Spinal cord (tissue), 9 donors: ENCODE measurements at regions not wholly inside any gene's neighbourhood (a gene's known extent, or its start where the extent isn't known, plus 50 kb on each side); places are given as distances from the start of the nearest gene placed in this dataset.

Experiments used
- DNase-seq, 6 donors: peaks; one replicate each; pipeline versions ENCODE4 v3.0.0 to v3.0.0-alpha.2; 2013 to 2015; ENCODE audit warnings: low spot score in 6 of 6, low read depth in 4 of 6
- H3K27ac ChIP-seq: one replicate; pipeline ENCODE4 v1.5.1; 2013; ENCODE audit warnings: low read depth, low read length, control low read depth
- H3K27me3 ChIP-seq: one replicate; pipeline ENCODE4 v1.6.1; 2013; ENCODE audit warnings: low read length; ENCODE audit not compliant: control insufficient read depth, insufficient read depth
- H3K36me3 ChIP-seq: one replicate; pipeline ENCODE4 v1.6.1; 2013; ENCODE audit warnings: low read length; ENCODE audit not compliant: control insufficient read depth, insufficient read depth
- H3K4me1 ChIP-seq: one replicate; pipeline ENCODE4 v1.6.1; 2013; ENCODE audit warnings: low read length; ENCODE audit not compliant: control insufficient read depth, insufficient read depth
- H3K4me3 ChIP-seq: one replicate; pipeline ENCODE4 v1.5.1; 2013; ENCODE audit warnings: low read depth, low read length, control low read depth
- H3K9me3 ChIP-seq: one replicate; pipeline ENCODE4 v1.6.1; 2013; ENCODE audit warnings: low read length; ENCODE audit not compliant: control insufficient read depth, insufficient read depth
- WGBS: methylation state at CpG from one replicate; pipeline ENCODE4 v1.1.5; 2013; ENCODE audit warnings: missing lambda C conversion rate; ENCODE audit not compliant: insufficient coverage; 5-methylcytosine and 5-hydroxymethylcytosine counted together
- donor health status: healthy.

GRCh38 chr10:64374346-64374745, 853.1 kb downstream of the REEP3 start:
- Histone ChIP-seq H3K4me3 (no peak overlapping the region), H3K36me3 (no peaks in the 10 kb centered on the region)
- DNase-seq, result no peak

DNA sequence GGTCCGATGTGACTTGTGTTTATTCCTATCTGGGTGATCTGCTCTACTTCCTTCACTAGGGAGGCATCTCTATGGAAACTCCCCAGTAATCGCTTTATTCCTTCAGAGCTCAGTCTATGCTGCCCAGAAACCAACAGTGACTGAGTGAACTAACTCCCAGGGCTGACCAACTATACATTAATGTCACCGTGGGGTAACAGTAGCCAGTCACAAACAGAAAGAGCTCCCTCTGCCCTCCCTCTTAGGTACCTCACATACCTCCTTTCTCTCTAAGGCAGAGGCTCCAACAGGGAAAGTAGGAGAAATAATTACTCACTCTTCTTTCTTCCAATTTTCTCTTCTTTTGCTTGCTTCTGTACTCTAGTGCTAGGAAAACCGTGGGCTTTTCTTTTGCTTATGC, 855.0 kb downstream of the REEP3 start:
- WGBS, result 47% methylated on average over 2 of the region's 4 CpGs

More at GRCh38 chr10:64374346-64374745, 853.1 kb downstream of the REEP3 start:
- no peaks in the 10 kb centered on the region for H3K4me1 ChIP-seq
- no peak overlapping the region for H3K27ac ChIP-seq
- no peaks in the 10 kb centered on the region for H3K27me3 ChIP-seq
- no peaks in the 10 kb centered on the region for H3K9me3 ChIP-seq

DNA sequence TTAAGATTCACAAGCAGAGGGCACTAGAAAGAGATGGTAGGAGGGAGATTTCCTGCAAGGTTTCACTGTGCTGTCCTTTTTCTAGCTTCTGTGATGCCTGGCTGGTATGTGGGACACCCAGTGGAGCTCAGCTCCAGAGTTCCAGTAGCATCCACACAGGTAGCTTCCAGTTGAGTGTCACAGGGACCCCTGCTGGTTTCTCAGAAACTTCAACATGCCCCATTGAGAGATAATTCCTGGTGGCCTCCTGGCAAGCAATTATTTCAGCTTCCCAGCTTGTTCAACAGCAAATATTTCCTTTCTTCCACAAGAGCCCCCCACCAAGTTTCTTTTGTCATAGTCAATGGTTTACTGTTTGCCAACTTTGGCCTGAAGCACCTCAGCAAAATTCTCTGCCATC, 858.7 kb downstream of the REEP3 start:
- Histone ChIP-seq H3K27me3 (no peaks in the 10 kb centered on the region), H3K27ac (no peak overlapping the region)
- DNase-seq, result no peak

More for the DNA sequence above, 855.0 kb downstream of the REEP3 start:
- Histone ChIP-seq H3K9me3 (no peaks in the 10 kb centered on the region), H3K36me3 (no peaks in the 10 kb centered on the region), H3K4me1 (no peaks in the 10 kb centered on the region), H3K27me3 (no peaks in the 10 kb centered on the region), H3K4me3 (no peak overlapping the region), H3K27ac (no peak overlapping the region)
- no peak for DNase-seq

DNA sequence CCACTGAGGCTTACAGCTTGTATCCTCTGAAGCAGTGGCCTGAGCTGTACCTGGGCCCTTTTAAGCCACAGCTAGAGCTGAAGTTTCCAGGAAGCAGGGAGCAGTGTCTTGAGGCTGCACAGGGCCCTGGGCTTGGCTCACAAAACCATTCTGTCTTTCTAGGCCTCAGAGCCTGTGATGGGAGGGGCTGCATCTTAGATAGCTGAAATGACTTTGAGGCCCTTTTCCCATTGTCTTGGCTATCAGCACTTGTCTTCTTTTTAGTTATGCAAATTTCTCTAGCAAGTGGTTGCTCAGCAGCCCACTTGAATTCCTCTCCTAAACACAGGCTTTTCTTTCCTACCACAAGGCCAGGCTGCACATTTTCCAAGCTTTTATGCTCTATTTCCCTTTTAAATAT, 864.2 kb downstream of the REEP3 start:
- peaks cover 2% of the 10 kb centered on the region for H3K9me3 ChIP-seq
- no peak overlapping the region for H3K27ac ChIP-seq
- H3K27me3 ChIP-seq, result no peaks in the 10 kb centered on the region
- no peak for DNase-seq
- no peaks in the 10 kb centered on the region for H3K36me3 ChIP-seq
- H3K4me1 ChIP-seq, result no peaks in the 10 kb centered on the region
- H3K4me3 ChIP-seq, result no peak overlapping the region

More for the DNA sequence above, 858.7 kb downstream of the REEP3 start:
- Histone ChIP-seq H3K4me1 (no peaks in the 10 kb centered on the region), H3K4me3 (no peak overlapping the region), H3K36me3 (no peaks in the 10 kb centered on the region), H3K9me3 (no peaks in the 10 kb centered on the region)

DNA sequence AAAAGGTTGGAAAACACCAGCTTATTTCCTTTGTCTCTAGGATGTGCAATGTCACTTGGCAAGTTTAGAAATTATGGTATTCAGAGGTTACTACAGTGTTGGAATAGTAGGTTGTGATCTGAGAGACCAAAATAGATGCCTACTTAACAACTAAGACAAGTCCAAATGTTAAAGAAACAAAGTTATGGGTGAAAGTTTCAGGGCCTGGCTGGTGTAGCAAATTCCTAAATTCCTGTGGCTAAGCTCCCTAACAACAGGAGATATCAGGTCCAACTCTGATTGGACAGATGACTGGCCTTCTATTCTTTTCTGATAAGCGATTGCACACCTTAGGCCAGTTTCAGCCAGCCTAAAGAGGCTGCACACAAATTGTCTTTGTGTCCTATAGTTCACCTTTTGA, 873.5 kb downstream of the REEP3 start:
- H3K4me3 ChIP-seq, result no peak overlapping the region
- DNase-seq, result no peak
- WGBS, result 88% methylated on average over 1 of the region's 1 CpG
- no peaks in the 10 kb centered on the region for H3K27me3 ChIP-seq
- no peaks in the 10 kb centered on the region for H3K4me1 ChIP-seq
- no peaks in the 10 kb centered on the region for H3K9me3 ChIP-seq
- no peaks in the 10 kb centered on the region for H3K36me3 ChIP-seq
- no peak overlapping the region for H3K27ac ChIP-seq

- DNase-seq, result peak in 1 of 6 donors; percentile 56
- H3K9me3 ChIP-seq, result no peaks in the 10 kb centered on the region
- no CpG with 5 or more reads among the region's 1 CpG for WGBS
- H3K4me1 ChIP-seq, result no peaks in the 10 kb centered on the region
- H3K27ac ChIP-seq, result no peak overlapping the region
- H3K36me3 ChIP-seq, result no peaks in the 10 kb centered on the region
- no peak overlapping the region for H3K4me3 ChIP-seq
- H3K27me3 ChIP-seq, result no peaks in the 10 kb centered on the region
These were observed 875.0 kb downstream of the REEP3 start for GRCh38 chr10:64396105-64396708.

DNA sequence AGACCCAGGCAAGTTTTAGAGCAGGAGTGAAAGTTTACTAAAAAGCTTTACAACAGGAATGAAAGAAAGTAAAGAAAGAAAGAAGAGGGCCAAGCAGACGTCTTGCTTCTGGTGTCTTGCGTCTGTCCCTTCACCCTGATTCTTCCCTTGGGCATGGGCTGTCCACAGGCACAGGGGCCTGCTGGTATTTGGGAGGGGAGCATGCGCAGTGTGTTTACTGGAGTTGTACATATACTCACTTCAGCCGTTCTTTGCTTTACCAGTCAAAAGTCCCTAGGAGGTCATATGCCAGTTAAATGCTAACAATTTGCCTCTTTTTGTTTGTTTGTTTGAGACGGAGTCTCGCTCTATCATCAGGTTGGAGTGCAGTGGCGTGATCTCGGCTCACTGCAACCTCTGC, 875.9 kb downstream of the REEP3 start:
- Histone ChIP-seq H3K9me3 (no peaks in the 10 kb centered on the region), H3K27ac (no peak overlapping the region), H3K36me3 (no peaks in the 10 kb centered on the region), H3K27me3 (no peaks in the 10 kb centered on the region), H3K4me1 (no peaks in the 10 kb centered on the region), H3K4me3 (no peak overlapping the region)
- 75% methylated on average over 3 of the region's 8 CpGs for WGBS
- no peak for DNase-seq

GRCh38 chr10:64408391-64409183, 887.4 kb downstream of the REEP3 start:
- H3K36me3 ChIP-seq, result no peaks in the 10 kb centered on the region
- no peaks in the 10 kb centered on the region for H3K27me3 ChIP-seq
- no peaks in the 10 kb centered on the region for H3K4me1 ChIP-seq
- peak in 2 of 6 donors; percentile 54 to 78 for DNase-seq
- no peak overlapping the region for H3K4me3 ChIP-seq
- no CpG with 5 or more reads among the region's 3 CpGs for WGBS
- H3K27ac ChIP-seq, result no peak overlapping the region
- H3K9me3 ChIP-seq, result no peaks in the 10 kb centered on the region

DNA sequence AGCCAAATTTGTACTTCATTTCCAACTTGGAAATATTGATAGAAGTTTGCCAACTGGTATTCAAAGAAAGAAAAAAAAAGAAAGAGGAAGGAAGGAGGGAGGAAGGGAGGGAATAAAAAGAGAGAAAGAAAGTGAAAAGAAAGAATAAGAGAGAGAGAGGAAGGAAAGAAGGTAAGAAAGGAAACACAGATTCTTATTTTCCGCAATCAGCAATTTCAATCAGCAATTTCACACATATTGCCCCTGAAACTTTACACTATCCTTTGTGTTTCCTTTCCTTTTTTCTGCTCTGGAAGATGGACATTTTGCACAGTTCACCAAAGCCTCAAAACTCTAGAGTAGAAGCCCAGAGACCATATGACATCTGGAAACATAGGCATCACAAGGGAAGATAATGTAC, 888.1 kb downstream of the REEP3 start:
- no peaks in the 10 kb centered on the region for H3K9me3 ChIP-seq
- no peak overlapping the region for H3K27ac ChIP-seq
- H3K4me3 ChIP-seq, result no peak overlapping the region
- WGBS, result no CpG with 5 or more reads among the region's 1 CpG
- no peaks in the 10 kb centered on the region for H3K36me3 ChIP-seq
- no peaks in the 10 kb centered on the region for H3K27me3 ChIP-seq
- DNase-seq, result no peak
- no peaks in the 10 kb centered on the region for H3K4me1 ChIP-seq

DNA sequence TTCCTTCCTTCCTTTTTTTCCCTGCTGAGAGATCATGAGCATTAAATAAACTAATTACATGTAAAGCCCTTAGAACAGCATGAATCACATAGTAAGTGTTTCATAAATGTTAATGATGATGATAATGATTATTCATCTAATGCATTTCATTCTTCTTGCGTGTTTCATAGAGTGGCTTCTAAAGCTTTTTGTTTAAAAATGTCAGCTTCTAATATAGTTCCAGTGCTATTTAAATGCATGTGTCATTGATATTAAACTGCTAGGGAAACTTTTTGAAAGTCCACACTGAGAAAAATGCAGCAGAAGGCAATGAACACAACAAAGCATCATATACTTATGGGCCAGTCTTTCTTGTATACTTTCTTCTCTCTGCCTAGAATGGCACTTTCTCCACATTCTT, 894.8 kb downstream of the REEP3 start:
- no peaks in the 10 kb centered on the region for H3K27me3 ChIP-seq
- no peak overlapping the region for H3K4me3 ChIP-seq
- no peaks in the 10 kb centered on the region for H3K4me1 ChIP-seq
- peak in 1 of 6 donors; percentile 15 for DNase-seq
- H3K27ac ChIP-seq, result no peak overlapping the region
- no peaks in the 10 kb centered on the region for H3K9me3 ChIP-seq
- H3K36me3 ChIP-seq, result no peaks in the 10 kb centered on the region
- whole genome bisulfite sequencing, result no CpG with 5 or more reads among the region's 1 CpG
